ENCODE measurements at regions not wholly inside any gene's neighbourhood (a gene's known extent, or its start where the extent isn't known, plus 50 kb on each side); places are given as distances from the start of the nearest gene placed in this dataset.

- no peaks in the 10 kb centered on the region for H3K36me3 ChIP-seq (ENCODE audit: control insufficient read depth in 3 of 3, insufficient read depth in 3 of 3, low read length in 3 of 3)
- no peak overlapping the region for H3K27ac ChIP-seq (ENCODE audit: low read depth, low read length)
Measured at GRCh38 chr16:50470687-50471086, 77.5 kb upstream of the NKD1 start.

GRCh38 chr16:50469744-50470321 lies 78.4 kb upstream of the NKD1 start:
- Histone ChIP-seq H3K9me3 (ENCODE audit: control insufficient read depth in 3 of 3, low read length in 3 of 3) (no peaks in the 10 kb centered on the region), H3K27me3 (ENCODE audit: control insufficient read depth in 3 of 3, insufficient read depth in 3 of 3, low read length in 3 of 3) (peaks cover 35 to 47% (median 36%) of the 10 kb centered on the region in 3 donors), H3K27ac (ENCODE audit: low read depth, low read length) (no peak overlapping the region), H3K4me1 (ENCODE audit: control insufficient read depth in 3 of 3, insufficient read depth in 3 of 3, low read length in 3 of 3) (peaks cover 0 to 5% (median 0%) of the 10 kb centered on the region in 3 donors), H3K36me3 (ENCODE audit: control insufficient read depth in 3 of 3, insufficient read depth in 3 of 3, low read length in 3 of 3) (no peaks in the 10 kb centered on the region), H3K9ac (ENCODE audit: low read depth in 1 of 3, low read length in 3 of 3) (no peak overlapping the region), H3K4me3 (ENCODE audit: low read length in 3 of 3) (no peak overlapping the region)

More at GRCh38 chr16:50470687-50471086, 77.5 kb upstream of the NKD1 start:
- Histone ChIP-seq H3K4me1 (ENCODE audit: control insufficient read depth in 3 of 3, insufficient read depth in 3 of 3, low read length in 3 of 3) (peaks cover 0 to 5% (median 0%) of the 10 kb centered on the region in 3 donors), H3K27me3 (ENCODE audit: control insufficient read depth in 3 of 3, insufficient read depth in 3 of 3, low read length in 3 of 3) (peaks cover 28 to 40% (median 28%) of the 10 kb centered on the region in 3 donors), H3K9me3 (ENCODE audit: control insufficient read depth in 3 of 3, low read length in 3 of 3) (no peaks in the 10 kb centered on the region), H3K9ac (ENCODE audit: low read depth in 1 of 3, low read length in 3 of 3) (no peak overlapping the region), H3K4me3 (ENCODE audit: low read length in 3 of 3) (no peak overlapping the region)

DNA sequence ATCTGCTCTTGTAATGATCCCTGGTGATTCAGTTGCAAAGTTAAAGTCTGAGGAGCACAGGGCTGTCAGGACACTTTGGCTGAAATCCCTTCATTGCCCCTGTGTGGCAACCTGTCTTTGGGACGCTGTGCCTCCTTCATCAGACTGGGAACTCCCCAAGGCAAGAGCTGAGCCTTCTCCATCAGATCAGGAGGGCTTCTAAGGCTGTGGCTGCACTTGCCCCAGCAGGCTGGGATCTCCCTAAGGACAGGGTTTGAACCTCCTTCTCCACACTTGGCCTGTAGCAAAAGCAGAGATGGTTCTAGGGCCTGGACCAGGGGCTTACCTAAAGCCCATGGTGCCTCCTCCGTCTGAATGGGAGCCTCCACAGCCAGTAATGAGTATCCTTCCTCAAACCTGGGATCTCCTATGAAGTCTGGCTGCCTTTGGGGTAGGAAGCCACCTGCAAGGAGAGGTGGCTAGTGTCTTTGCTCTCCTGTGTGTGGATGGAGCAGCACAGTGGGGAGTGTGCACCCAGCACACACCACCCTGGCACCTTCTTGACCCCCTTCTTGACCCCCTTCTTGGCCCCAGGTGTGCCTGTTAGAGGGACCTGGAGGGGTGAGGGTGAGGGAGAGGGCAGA lies 79.0 kb upstream of the NKD1 start:
- peaks cover 36 to 49% (median 38%) of the 10 kb centered on the region in 3 donors for H3K27me3 ChIP-seq (ENCODE audit: control insufficient read depth in 3 of 3, insufficient read depth in 3 of 3, low read length in 3 of 3)

GRCh38 chr16:50468749-50469078 lies 79.5 kb upstream of the NKD1 start:
- Histone ChIP-seq H3K9me3 (ENCODE audit: control insufficient read depth in 3 of 3, low read length in 3 of 3) (no peaks in the 10 kb centered on the region), H3K4me3 (ENCODE audit: low read length in 3 of 3) (no peak overlapping the region), H3K27ac (ENCODE audit: low read depth, low read length) (no peak overlapping the region), H3K9ac (ENCODE audit: low read depth in 1 of 3, low read length in 3 of 3) (no peak overlapping the region), H3K36me3 (ENCODE audit: control insufficient read depth in 3 of 3, insufficient read depth in 3 of 3, low read length in 3 of 3) (no peaks in the 10 kb centered on the region), H3K27me3 (ENCODE audit: control insufficient read depth in 3 of 3, insufficient read depth in 3 of 3, low read length in 3 of 3) (peaks cover 36 to 45% (median 38%) of the 10 kb centered on the region in 3 donors), H3K4me1 (ENCODE audit: control insufficient read depth in 3 of 3, insufficient read depth in 3 of 3, low read length in 3 of 3) (peaks cover 0 to 5% (median 0%) of the 10 kb centered on the region in 3 donors)

More for the DNA sequence above, 79.0 kb upstream of the NKD1 start:
- no peak overlapping the region for H3K4me3 ChIP-seq (ENCODE audit: low read length in 3 of 3)
- no peaks in the 10 kb centered on the region for H3K9me3 ChIP-seq (ENCODE audit: control insufficient read depth in 3 of 3, low read length in 3 of 3)
- H3K4me1 ChIP-seq (ENCODE audit: control insufficient read depth in 3 of 3, insufficient read depth in 3 of 3, low read length in 3 of 3), result peaks cover 0 to 5% (median 0%) of the 10 kb centered on the region in 3 donors
- no peak overlapping the region for H3K9ac ChIP-seq (ENCODE audit: low read depth in 1 of 3, low read length in 3 of 3)
- H3K36me3 ChIP-seq (ENCODE audit: control insufficient read depth in 3 of 3, insufficient read depth in 3 of 3, low read length in 3 of 3), result no peaks in the 10 kb centered on the region
- H3K27ac ChIP-seq (ENCODE audit: low read depth, low read length), result no peak overlapping the region

DNA sequence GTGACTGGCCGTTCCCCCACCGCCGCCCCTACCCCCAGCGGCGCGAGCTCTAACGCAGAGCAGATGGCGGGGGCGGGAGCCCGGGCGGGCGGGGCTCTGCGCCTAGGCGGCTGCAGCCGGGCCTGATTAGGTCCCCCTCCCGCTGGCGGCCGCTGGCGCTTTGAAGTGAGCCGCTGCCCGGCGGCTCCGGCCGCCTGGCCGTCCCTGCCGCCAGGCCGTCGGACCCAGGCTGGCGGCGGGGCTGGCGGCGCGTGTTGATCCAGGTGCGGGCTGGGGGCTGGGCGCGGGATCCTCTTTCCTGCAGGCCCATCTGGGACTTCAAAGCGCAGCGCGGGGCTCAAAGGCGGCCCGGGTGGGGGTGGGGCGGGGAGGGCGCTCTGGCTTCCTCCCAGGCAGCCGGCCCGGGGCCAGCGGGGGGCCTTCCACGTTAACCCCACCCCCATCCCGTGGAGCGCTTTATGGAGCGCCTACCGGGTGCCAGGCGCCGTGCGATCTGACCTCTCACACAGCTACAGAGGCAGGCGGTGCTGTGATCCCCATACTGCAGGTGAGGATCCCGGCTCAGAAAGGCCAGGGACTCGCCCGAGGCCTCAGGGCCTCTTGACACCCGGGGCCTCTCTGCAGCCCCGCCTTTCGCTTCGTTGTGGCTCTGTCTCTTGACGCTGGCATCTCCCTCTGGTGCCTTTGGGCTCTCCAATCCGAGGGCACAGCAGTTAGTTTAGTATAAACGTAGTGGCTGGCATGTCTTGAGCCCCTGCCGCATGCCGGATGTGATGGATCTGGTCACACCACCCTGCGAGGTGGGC lies 80.0 kb upstream of the NKD1 start:
- no peak overlapping the region for H3K27ac ChIP-seq (ENCODE audit: low read depth, low read length)
- H3K4me3 ChIP-seq (ENCODE audit: low read length in 3 of 3), result no peak overlapping the region
- no peaks in the 10 kb centered on the region for H3K36me3 ChIP-seq (ENCODE audit: control insufficient read depth in 3 of 3, insufficient read depth in 3 of 3, low read length in 3 of 3)
- no peaks in the 10 kb centered on the region for H3K9me3 ChIP-seq (ENCODE audit: control insufficient read depth in 3 of 3, low read length in 3 of 3)
- H3K4me1 ChIP-seq (ENCODE audit: control insufficient read depth in 3 of 3, insufficient read depth in 3 of 3, low read length in 3 of 3), result peaks cover 0 to 5% (median 0%) of the 10 kb centered on the region in 3 donors
- peaks cover 38 to 43% (median 43%) of the 10 kb centered on the region in 3 donors for H3K27me3 ChIP-seq (ENCODE audit: control insufficient read depth in 3 of 3, insufficient read depth in 3 of 3, low read length in 3 of 3)
- no peak overlapping the region for H3K9ac ChIP-seq (ENCODE audit: low read depth in 1 of 3, low read length in 3 of 3)

DNA sequence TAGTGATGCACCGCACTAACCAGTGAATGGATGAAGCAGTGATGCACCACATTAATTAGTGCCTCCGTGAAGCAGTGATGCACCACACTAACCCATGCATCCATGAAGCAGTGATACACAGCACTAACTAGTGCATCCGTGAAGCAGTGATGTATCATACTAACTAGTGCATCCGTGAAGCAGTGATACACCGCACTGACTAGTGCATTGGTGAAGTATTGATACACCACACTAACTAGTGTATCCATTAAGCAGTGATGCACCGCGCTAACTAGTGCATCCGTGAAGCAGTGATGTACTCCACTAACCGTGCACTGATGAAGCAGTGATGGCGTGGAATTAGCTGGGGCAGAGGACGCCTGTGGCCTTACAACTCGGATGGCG lies 80.6 kb upstream of the NKD1 start:
- H3K4me3 ChIP-seq (ENCODE audit: low read length in 3 of 3), result no peak overlapping the region
- H3K4me1 ChIP-seq (ENCODE audit: control insufficient read depth in 3 of 3, insufficient read depth in 3 of 3, low read length in 3 of 3), result peaks cover 0 to 5% (median 0%) of the 10 kb centered on the region in 3 donors
- H3K27me3 ChIP-seq (ENCODE audit: control insufficient read depth in 3 of 3, insufficient read depth in 3 of 3, low read length in 3 of 3), result peaks cover 38 to 48% (median 43%) of the 10 kb centered on the region in 3 donors
- no peaks in the 10 kb centered on the region for H3K36me3 ChIP-seq (ENCODE audit: control insufficient read depth in 3 of 3, insufficient read depth in 3 of 3, low read length in 3 of 3)
- H3K9ac ChIP-seq (ENCODE audit: low read depth in 1 of 3, low read length in 3 of 3), result no peak overlapping the region
- no peak overlapping the region for H3K27ac ChIP-seq (ENCODE audit: low read depth, low read length)
- no peaks in the 10 kb centered on the region for H3K9me3 ChIP-seq (ENCODE audit: control insufficient read depth in 3 of 3, low read length in 3 of 3)

DNA sequence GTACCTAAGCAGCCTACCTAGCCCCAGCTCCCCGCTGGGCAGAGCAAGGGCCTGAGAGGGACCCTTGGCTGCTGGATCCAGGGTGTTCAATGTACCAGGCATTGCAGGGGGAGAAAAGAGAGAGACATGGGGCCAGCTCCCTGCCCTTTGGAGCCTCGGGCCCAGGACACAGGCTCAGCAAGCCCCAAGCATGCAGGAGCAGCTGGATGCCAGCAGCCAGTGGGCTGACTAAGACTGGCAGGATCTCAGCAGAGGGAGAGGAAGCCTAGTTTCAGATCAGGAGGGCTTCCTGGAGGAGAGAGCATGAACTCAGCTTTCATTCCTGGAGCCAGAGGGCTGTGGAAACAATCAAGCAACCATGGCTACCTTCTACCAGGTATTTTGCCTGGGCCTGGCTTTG lies 82.0 kb upstream of the NKD1 start:
- Histone ChIP-seq H3K4me1 (ENCODE audit: control insufficient read depth in 3 of 3, insufficient read depth in 3 of 3, low read length in 3 of 3) (peaks cover 0 to 5% (median 0%) of the 10 kb centered on the region in 3 donors), H3K4me3 (ENCODE audit: low read length in 3 of 3) (no peak overlapping the region), H3K9ac (ENCODE audit: low read depth in 1 of 3, low read length in 3 of 3) (no peak overlapping the region), H3K36me3 (ENCODE audit: control insufficient read depth in 3 of 3, insufficient read depth in 3 of 3, low read length in 3 of 3) (no peaks in the 10 kb centered on the region), H3K27ac (ENCODE audit: low read depth, low read length) (no peak overlapping the region), H3K9me3 (ENCODE audit: control insufficient read depth in 3 of 3, low read length in 3 of 3) (no peaks in the 10 kb centered on the region), H3K27me3 (ENCODE audit: control insufficient read depth in 3 of 3, insufficient read depth in 3 of 3, low read length in 3 of 3) (peaks cover 43 to 54% (median 44%) of the 10 kb centered on the region in 3 donors)

DNA sequence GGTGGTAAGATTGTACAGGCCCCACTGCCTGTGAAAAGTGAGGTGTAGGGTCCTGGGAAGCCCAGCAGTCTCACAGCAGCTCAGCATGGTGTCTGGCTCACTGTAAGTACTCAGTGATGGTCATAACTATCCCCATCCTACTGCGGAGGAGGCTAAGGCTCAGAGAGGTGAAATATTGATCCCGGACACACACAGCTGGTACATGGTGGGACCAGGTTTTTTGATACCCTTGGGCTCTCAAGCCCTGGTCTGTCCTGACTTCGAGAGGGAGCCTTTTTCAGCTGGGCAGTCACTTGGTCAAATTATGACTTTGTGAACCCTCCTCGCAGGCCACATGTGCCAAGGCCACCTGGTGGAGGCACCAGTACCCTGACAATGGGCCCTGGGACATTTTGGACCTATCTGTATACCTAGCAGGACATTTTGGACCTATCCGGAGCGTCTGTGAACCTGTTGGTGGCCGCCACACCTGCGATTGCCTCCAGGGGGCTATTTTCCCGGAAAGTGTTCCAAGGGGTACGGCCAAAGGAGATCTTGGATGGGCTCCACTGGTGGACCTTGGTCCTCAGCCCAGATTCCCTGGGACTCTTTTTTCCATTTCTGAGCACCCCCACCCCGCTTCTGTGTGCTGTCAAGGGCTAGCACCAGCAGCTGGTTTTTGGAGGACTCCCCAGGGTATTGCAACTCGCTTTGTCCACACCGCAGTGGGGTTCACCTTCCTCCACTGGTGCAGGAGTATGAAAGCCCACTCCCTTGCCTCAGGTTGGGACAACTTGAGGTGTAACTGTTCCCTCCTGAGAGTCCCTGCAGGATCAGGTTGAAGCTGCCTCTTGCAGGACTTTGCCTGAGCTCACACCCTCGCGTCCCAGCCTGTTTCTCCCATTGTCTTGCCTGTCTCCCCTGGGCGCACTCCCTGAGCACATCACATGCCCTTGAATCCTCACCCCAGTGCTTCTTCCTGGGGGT lies 83.6 kb upstream of the NKD1 start:
- Histone ChIP-seq H3K27me3 (ENCODE audit: control insufficient read depth in 3 of 3, insufficient read depth in 3 of 3, low read length in 3 of 3) (peaks cover 45 to 69% (median 56%) of the 10 kb centered on the region in 3 donors), H3K36me3 (ENCODE audit: control insufficient read depth in 3 of 3, insufficient read depth in 3 of 3, low read length in 3 of 3) (no peaks in the 10 kb centered on the region), H3K9me3 (ENCODE audit: control insufficient read depth in 3 of 3, low read length in 3 of 3) (no peaks in the 10 kb centered on the region), H3K9ac (ENCODE audit: low read depth in 1 of 3, low read length in 3 of 3) (no peak overlapping the region), H3K27ac (ENCODE audit: low read depth, low read length) (no peak overlapping the region), H3K4me1 (ENCODE audit: control insufficient read depth in 3 of 3, insufficient read depth in 3 of 3, low read length in 3 of 3) (peaks cover 0 to 5% (median 0%) of the 10 kb centered on the region in 3 donors), H3K4me3 (ENCODE audit: low read length in 3 of 3) (no peak overlapping the region)

GRCh38 chr16:50463581-50464324 lies 84.4 kb upstream of the NKD1 start:
- Histone ChIP-seq H3K9me3 (ENCODE audit: control insufficient read depth in 3 of 3, low read length in 3 of 3) (no peaks in the 10 kb centered on the region), H3K4me1 (ENCODE audit: control insufficient read depth in 3 of 3, insufficient read depth in 3 of 3, low read length in 3 of 3) (no peaks in the 10 kb centered on the region), H3K27me3 (ENCODE audit: control insufficient read depth in 3 of 3, insufficient read depth in 3 of 3, low read length in 3 of 3) (peaks cover 41 to 64% (median 50%) of the 10 kb centered on the region in 3 donors), H3K36me3 (ENCODE audit: control insufficient read depth in 3 of 3, insufficient read depth in 3 of 3, low read length in 3 of 3) (no peaks in the 10 kb centered on the region), H3K27ac (ENCODE audit: low read depth, low read length) (no peak overlapping the region), H3K9ac (ENCODE audit: low read depth in 1 of 3, low read length in 3 of 3) (no peak overlapping the region), H3K4me3 (ENCODE audit: low read length in 3 of 3) (no peak overlapping the region)
